T-helper 17 cell (primary cell): ENCODE measurements at regions not wholly inside any gene's neighbourhood (a gene's known extent, or its start where the extent isn't known, plus 50 kb on each side); places are given as distances from the start of the nearest gene placed in this dataset.

ENCODE experiments used
- ATAC-seq: fragments of 150-1000 bp; cut with Tn5 transposase; 2 replicates; pipeline ENCODE4 v1.10.0; 2021; ENCODE audit warnings: mild to moderate bottlenecking, moderate library complexity
- DNase-seq, 3 donors: peaks; one replicate each; pipeline versions ENCODE4 v3.0.0 to v3.0.0-alpha.2; 2020 to 2021
- H3K9me3 ChIP-seq: one replicate; pipeline ENCODE4 v1.7.0; 2013; ENCODE audit warnings: low read length, mild to moderate bottlenecking; ENCODE audit not compliant: control insufficient read depth, poor library complexity, severe bottlenecking
- H3K27ac Mint-ChIP-seq: one replicate; pipeline ENCODE4 v1.8.0; 2022; ENCODE audit warnings: mild to moderate bottlenecking, moderate library complexity, mixed read lengths
- H3K27me3 Mint-ChIP-seq: one replicate; pipeline ENCODE4 v1.8.0; 2022; ENCODE audit warnings: mixed read lengths
- H3K36me3 Mint-ChIP-seq: one replicate; pipeline ENCODE4 v1.8.0; 2022; ENCODE audit warnings: low read depth, mixed read lengths
- H3K4me1 Mint-ChIP-seq: one replicate; pipeline ENCODE4 v1.8.0; 2022; ENCODE audit warnings: mild to moderate bottlenecking, mixed read lengths
- H3K4me3 Mint-ChIP-seq: one replicate; pipeline ENCODE4 v1.8.0; 2022; ENCODE audit warnings: mild to moderate bottlenecking, moderate library complexity, mixed read lengths

DNA sequence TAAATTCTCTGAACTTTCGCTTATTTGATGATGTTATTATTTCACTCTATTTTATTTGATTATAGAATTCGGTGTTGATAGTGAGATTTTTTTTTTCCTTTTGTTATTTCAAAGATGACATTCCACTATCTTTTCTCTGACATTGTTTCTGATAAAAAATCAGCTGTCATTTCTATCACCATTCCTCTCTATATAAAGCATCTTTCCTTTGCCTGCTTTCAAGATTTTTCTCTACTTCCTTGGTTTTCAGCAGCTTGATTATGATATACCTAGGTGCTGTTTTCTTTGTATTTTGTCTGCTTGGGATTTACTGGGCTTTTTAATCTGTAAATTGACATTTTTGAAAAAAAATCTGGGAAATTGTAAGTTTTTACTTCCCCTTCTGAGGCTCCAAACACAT is 344.0 kb downstream of the HLX start:
- Mint-ChIP-seq H3K27ac (no peak overlapping the region), H3K4me3 (no peak overlapping the region), H3K27me3 (peaks cover under 1% of the 10 kb centered on the region), H3K36me3 (no peaks in the 10 kb centered on the region), H3K4me1 (no peaks in the 10 kb centered on the region)
- no peak for ATAC-seq
- H3K9me3 ChIP-seq: no peaks in the 10 kb centered on the region
- DNase-seq: no peak

DNA sequence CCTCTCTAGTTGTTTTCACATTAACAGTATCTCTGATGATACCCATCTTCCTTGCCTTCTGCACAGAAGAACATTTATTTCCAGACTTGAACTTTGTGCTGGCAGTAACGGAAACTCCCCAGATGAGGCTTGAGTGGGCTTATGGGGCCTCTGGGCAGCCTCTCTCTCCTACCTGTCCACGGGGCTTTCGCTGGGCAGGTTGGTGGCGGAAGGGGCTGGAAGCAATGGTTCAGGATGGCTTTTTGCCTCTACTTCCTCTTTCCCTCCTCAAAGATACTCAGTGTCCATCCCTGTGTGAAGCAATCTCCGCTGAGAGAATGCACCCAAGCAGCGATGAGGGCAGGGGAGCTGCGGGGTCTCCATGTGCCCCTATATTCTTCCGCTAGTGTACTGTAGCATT is 348.2 kb downstream of the HLX start:
- ATAC-seq: no peak
- H3K4me3 Mint-ChIP-seq: no peak overlapping the region
- no peaks in the 10 kb centered on the region for H3K4me1 Mint-ChIP-seq

DNA sequence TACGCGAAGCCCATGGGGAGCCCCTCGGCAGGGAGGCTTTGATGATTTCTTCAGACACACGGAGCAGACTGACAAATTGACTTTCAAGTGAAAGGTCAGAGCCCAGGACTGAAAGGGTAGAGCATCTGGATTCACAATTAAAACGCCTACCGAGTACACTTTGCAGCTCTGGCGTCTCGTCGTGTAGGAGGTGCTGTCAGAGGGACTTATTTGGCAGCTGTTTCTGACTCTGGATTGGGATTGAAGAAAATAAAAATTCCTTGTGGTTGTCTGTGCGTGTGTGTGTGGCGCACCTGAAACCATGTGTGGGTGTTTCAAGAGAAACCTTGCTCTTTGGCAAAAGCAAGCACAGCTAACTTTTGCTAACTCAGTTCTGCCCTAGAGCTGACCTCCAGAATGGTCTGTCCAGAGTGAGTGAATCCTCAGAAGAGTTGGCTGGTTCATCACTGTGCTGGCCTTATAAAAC is 348.7 kb downstream of the HLX start:
- Mint-ChIP-seq H3K27me3 (peaks cover 15% of the 10 kb centered on the region), H3K36me3 (no peaks in the 10 kb centered on the region), H3K27ac (no peak overlapping the region), H3K4me3 (no peak overlapping the region), H3K4me1 (no peaks in the 10 kb centered on the region)
- no peaks in the 10 kb centered on the region for H3K9me3 ChIP-seq
- DNase-seq (no peak), ATAC-seq (no peak)

More for the DNA sequence above, 348.2 kb downstream of the HLX start:
- Mint-ChIP-seq H3K27ac (no peak overlapping the region), H3K27me3 (peaks cover 15% of the 10 kb centered on the region), H3K36me3 (no peaks in the 10 kb centered on the region)
- DNase-seq: no peak
- H3K9me3 ChIP-seq: no peaks in the 10 kb centered on the region

DNA sequence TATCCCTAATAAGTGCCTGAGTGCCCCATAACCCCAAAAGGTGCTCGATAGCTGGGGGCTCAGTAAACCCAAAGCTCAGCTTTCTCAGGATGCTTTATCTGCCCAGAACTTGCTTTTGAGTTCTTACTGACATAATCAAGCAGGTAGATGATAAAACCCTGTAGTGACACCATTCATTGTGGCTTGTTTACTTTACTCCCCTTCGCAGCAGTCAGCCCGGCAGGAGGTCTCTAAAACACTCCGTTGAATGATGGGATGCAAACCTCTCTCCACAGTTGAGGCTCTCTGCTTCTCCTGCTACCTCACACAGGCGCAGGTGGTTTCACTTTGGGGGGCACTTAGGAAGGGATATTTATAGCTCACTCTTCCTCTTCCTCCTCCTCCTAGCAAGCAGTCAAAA is 349.4 kb downstream of the HLX start:
- H3K4me3 Mint-ChIP-seq: no peak overlapping the region
- no peaks in the 10 kb centered on the region for H3K36me3 Mint-ChIP-seq
- peaks cover 15% of the 10 kb centered on the region for H3K27me3 Mint-ChIP-seq
- H3K9me3 ChIP-seq: no peaks in the 10 kb centered on the region
- no peak overlapping the region for H3K27ac Mint-ChIP-seq
- ATAC-seq (no peak), DNase-seq (no peak)
- no peaks in the 10 kb centered on the region for H3K4me1 Mint-ChIP-seq

- Mint-ChIP-seq H3K36me3 (no peaks in the 10 kb centered on the region), H3K4me1 (no peaks in the 10 kb centered on the region), H3K27me3 (peaks cover 15% of the 10 kb centered on the region), H3K4me3 (no peak overlapping the region), H3K27ac (no peak overlapping the region)
- H3K9me3 ChIP-seq: no peaks in the 10 kb centered on the region
- no peak for ATAC-seq
- no peak for DNase-seq
Measured at GRCh38 chr1:221230605-221231004, 351.4 kb downstream of the HLX start.

- Mint-ChIP-seq H3K4me3 (no peak overlapping the region), H3K36me3 (no peaks in the 10 kb centered on the region), H3K4me1 (no peaks in the 10 kb centered on the region), H3K27me3 (peaks cover 9% of the 10 kb centered on the region), H3K27ac (no peak overlapping the region)
- DNase-seq: no peak
- no peak for ATAC-seq
- H3K9me3 ChIP-seq: no peaks in the 10 kb centered on the region
Measured at GRCh38 chr1:221234791-221235190, 355.5 kb downstream of the HLX start.

- Mint-ChIP-seq H3K4me3 (no peak overlapping the region), H3K27ac (no peak overlapping the region), H3K4me1 (no peaks in the 10 kb centered on the region), H3K27me3 (peaks cover 5% of the 10 kb centered on the region), H3K36me3 (no peaks in the 10 kb centered on the region)
- ATAC-seq: no peak
- no peak for DNase-seq
- no peaks in the 10 kb centered on the region for H3K9me3 ChIP-seq
Measured at GRCh38 chr1:221237587-221237986, 358.3 kb downstream of the HLX start.

- no peaks in the 10 kb centered on the region for H3K9me3 ChIP-seq
- Mint-ChIP-seq H3K27ac (no peak overlapping the region), H3K4me3 (no peak overlapping the region), H3K27me3 (peaks cover 5% of the 10 kb centered on the region), H3K4me1 (no peaks in the 10 kb centered on the region), H3K36me3 (no peaks in the 10 kb centered on the region)
- DNase-seq (no peak), ATAC-seq (no peak)
Measured at GRCh38 chr1:221239181-221239580, 359.9 kb downstream of the HLX start.

- H3K4me3 Mint-ChIP-seq: no peak overlapping the region
- no peaks in the 10 kb centered on the region for H3K4me1 Mint-ChIP-seq
- H3K9me3 ChIP-seq: no peaks in the 10 kb centered on the region
- no peak for DNase-seq
- ATAC-seq: no peak
- H3K27me3 Mint-ChIP-seq: peaks cover 5% of the 10 kb centered on the region
- H3K27ac Mint-ChIP-seq: no peak overlapping the region
- no peaks in the 10 kb centered on the region for H3K36me3 Mint-ChIP-seq
Measured at GRCh38 chr1:221239792-221240191, 360.5 kb downstream of the HLX start.

DNA sequence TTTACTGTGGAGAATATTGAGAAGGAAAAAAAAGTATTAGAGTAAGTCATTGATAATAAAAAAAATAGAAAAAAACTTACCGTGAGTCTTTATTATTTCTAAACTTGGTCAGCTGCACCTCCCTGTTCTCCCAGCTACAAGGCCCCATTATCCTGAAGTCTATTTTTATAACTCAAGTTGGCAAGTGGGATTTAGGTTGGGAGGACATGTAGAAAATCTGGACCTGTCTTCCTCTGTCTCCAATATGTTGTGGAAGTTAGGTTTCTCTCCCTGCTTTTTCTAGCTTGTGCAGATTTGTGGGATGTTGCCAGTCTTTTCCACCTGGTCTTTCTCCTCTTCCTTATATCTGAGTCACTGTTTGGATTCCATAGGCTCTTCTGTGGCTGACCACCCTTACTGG is 361.4 kb downstream of the HLX start:
- peaks cover 5% of the 10 kb centered on the region for H3K27me3 Mint-ChIP-seq
- H3K27ac Mint-ChIP-seq: no peak overlapping the region
- H3K36me3 Mint-ChIP-seq: no peaks in the 10 kb centered on the region
- no peak for DNase-seq
- no peaks in the 10 kb centered on the region for H3K4me1 Mint-ChIP-seq
- no peaks in the 10 kb centered on the region for H3K9me3 ChIP-seq
- ATAC-seq: no peak
- H3K4me3 Mint-ChIP-seq: no peak overlapping the region

- DNase-seq (no peak), ATAC-seq (no peak)
- Mint-ChIP-seq H3K36me3 (no peaks in the 10 kb centered on the region), H3K27ac (no peak overlapping the region), H3K27me3 (peaks cover 5% of the 10 kb centered on the region), H3K4me1 (no peaks in the 10 kb centered on the region), H3K4me3 (no peak overlapping the region)
- H3K9me3 ChIP-seq: no peaks in the 10 kb centered on the region
Measured at GRCh38 chr1:221241157-221241556, 361.9 kb downstream of the HLX start.

DNA sequence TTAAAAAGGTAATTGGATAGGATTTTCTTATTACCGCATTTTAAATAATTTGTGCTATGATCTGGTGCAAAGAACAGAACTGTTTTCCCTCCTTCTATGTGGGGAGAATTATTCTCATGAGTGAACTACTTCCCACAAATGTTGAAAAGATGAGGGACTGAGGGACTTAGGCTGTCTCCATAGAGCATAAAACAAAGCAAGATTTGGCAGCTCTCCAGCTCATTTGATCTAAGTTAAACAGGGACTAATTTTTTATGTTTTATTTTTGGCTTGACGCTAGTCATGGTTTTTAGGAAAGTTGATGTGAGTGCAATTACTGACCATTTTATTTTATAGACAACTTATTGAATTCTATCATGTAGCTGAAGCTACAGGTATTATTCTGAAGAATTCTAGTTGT is 362.3 kb downstream of the HLX start:
- Mint-ChIP-seq H3K27me3 (peaks cover 5% of the 10 kb centered on the region), H3K4me1 (no peaks in the 10 kb centered on the region), H3K4me3 (no peak overlapping the region), H3K27ac (no peak overlapping the region), H3K36me3 (no peaks in the 10 kb centered on the region)
- ATAC-seq (no peak), DNase-seq (no peak)
- no peaks in the 10 kb centered on the region for H3K9me3 ChIP-seq

GRCh38 chr1:221246067-221246466 is 366.8 kb downstream of the HLX start:
- Mint-ChIP-seq H3K27me3 (peaks cover 9% of the 10 kb centered on the region), H3K36me3 (no peaks in the 10 kb centered on the region), H3K27ac (no peak overlapping the region), H3K4me3 (no peak overlapping the region), H3K4me1 (no peaks in the 10 kb centered on the region)
- DNase-seq (no peak), ATAC-seq (no peak)
- no peaks in the 10 kb centered on the region for H3K9me3 ChIP-seq

DNA sequence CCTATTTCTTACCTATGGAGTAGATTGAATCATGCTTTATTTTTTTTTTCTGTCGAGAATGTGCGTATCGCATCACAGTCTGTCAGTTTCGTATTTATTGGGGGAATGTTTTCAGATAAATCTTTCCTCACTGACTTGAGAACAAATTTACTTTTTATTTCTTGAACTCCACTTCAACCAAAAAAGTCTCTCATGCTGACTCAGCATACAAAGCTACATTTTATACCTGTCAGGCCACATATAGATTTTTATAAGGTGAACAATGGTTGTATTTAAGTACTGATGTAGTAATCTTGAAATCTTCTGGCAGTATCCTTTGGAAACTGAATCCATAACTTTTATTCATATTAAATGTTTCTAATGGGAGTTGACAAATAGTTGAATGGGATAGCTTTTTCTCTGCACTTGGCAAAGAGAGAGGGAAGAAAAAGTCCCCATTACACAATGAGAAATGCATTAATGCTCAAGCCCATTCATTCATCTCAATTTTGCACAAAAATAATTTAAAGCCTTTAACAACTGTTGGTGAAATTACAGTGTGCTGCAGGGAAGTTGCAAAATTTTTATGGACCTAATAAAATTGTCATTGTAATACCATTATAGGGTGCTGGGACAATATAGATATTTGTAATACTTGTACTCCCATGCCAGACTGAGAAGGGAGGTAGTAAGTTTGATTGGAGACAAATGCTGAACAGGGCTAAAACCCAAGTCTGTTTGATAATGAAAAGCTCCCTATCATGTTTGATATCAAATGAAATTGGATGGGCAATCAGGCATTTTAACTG is 367.6 kb downstream of the HLX start:
- ATAC-seq: no peak
- no peaks in the 10 kb centered on the region for H3K4me1 Mint-ChIP-seq
- H3K27ac Mint-ChIP-seq: no peak overlapping the region
- H3K9me3 ChIP-seq: no peaks in the 10 kb centered on the region
- H3K36me3 Mint-ChIP-seq: no peaks in the 10 kb centered on the region
- DNase-seq: no peak
- no peak overlapping the region for H3K4me3 Mint-ChIP-seq
- H3K27me3 Mint-ChIP-seq: peaks cover 9% of the 10 kb centered on the region
